Body of pancreas (tissue), 4 donors: ENCODE measurements at regions not wholly inside any gene's neighbourhood (a gene's known extent, or its start where the extent isn't known, plus 50 kb on each side); places are given as distances from the start of the nearest gene placed in this dataset.

ENCODE experiments used
- POLR2A ChIP-seq, 3 donors: fragments of 450-650 bp; IDR thresholded peaks; one replicate each; pipeline ENCODE4 v1.6.1; 2016; ENCODE audit warnings: antibody characterized with exemption in 3 of 3, mild to moderate bottlenecking in 2 of 3
- TF ChIP-seq, protein P1 (sequence below), 7 experiments: fragments of 450-650 bp in 4 of 7; fragments of 200-600 bp in 3 of 7; sonication (generic) in 3 of 7; IDR thresholded peaks; one replicate each; pipeline ENCODE4 v1.5.1; 2016 to 2019; ENCODE audit warnings: antibody characterized with exemption in 7 of 7

DNA sequence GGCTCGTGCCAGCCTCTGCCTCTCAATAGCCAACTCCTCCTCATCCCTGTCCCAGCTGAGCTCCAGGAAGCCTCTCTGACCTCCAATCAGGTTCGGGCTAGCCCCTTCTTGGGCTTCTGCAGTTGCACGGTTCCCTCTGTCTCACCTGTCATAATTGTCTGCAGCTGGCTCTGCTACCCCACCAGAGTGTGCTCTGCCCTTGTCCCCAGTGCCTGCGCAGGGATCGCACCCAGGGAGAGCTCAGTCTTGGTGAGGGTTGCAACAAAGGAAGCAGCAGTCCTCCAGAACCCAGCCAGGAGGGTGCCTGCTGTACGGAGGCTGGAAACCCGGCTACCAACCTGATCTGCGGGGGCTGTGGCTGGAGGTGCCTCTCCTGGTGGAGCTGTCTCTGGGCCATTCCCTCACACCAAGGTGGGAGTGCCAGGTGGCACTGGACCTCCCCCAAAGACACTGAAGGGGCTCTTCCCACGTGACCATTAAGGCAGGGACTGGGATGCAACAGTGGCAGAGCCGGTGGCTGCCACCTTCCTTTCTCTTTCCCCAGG, 63.5 kb upstream of the DMRTB1 start:
- TF ChIP-seq, protein P1, sequence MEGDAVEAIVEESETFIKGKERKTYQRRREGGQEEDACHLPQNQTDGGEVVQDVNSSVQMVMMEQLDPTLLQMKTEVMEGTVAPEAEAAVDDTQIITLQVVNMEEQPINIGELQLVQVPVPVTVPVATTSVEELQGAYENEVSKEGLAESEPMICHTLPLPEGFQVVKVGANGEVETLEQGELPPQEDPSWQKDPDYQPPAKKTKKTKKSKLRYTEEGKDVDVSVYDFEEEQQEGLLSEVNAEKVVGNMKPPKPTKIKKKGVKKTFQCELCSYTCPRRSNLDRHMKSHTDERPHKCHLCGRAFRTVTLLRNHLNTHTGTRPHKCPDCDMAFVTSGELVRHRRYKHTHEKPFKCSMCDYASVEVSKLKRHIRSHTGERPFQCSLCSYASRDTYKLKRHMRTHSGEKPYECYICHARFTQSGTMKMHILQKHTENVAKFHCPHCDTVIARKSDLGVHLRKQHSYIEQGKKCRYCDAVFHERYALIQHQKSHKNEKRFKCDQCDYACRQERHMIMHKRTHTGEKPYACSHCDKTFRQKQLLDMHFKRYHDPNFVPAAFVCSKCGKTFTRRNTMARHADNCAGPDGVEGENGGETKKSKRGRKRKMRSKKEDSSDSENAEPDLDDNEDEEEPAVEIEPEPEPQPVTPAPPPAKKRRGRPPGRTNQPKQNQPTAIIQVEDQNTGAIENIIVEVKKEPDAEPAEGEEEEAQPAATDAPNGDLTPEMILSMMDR (IDR thresholded peaks at IDR 0.05), result no peak
- no peak for TF ChIP-seq POLR2A (IDR thresholded peaks at IDR 0.05)
